ENCODE measurements at regions not wholly inside any gene's neighbourhood (a gene's known extent, or its start where the extent isn't known, plus 50 kb on each side); places are given as distances from the start of the nearest gene placed in this dataset.

- Histone ChIP-seq H4K91ac (replicated peaks; ENCODE audit: insufficient read length, low read length) (no peak overlapping the region), H2BK5ac (ENCODE audit: low read depth, low read length) (no peak overlapping the region), H2AK5ac (ENCODE audit: low read depth, low read length) (no peak overlapping the region), H2BK20ac (ENCODE audit: low read length) (no peak overlapping the region), H3K4me2 (ENCODE audit: insufficient read depth in 1 of 2, low read depth in 2 of 2, low read length in 2 of 2) (no peak overlapping the region), H3K79me2 (ENCODE audit: control insufficient read depth in 1 of 2, insufficient read depth in 2 of 2, low read length in 2 of 2) (no peaks in the 10 kb centered on the region), H3K4me1 (replicated peaks in 1 of 4; ENCODE audit: control insufficient read depth in 3 of 4, insufficient read depth in 4 of 4, low read length in 3 of 4) (no peaks in the 10 kb centered on the region), H3K79me1 (ENCODE audit: low read depth, low read length) (no peaks in the 10 kb centered on the region), H3K36me3 (ENCODE audit: control insufficient read depth in 2 of 4, insufficient read depth in 4 of 4, low read length in 3 of 4) (no peaks in the 10 kb centered on the region), H3K9me3 (ENCODE audit: insufficient read depth in 2 of 2, low read depth in 1 of 2, low read length in 1 of 2) (peaks cover 16 to 17% of the 10 kb centered on the region in 2 experiments), H2BK12ac (ENCODE audit: low read depth, low read length) (no peak overlapping the region), H4K5ac (ENCODE audit: insufficient read length, low read depth, low read length) (no peak overlapping the region), H3K56ac (replicated peaks; ENCODE audit: insufficient read length, low read depth, low read length) (no peak overlapping the region), H2BK15ac (ENCODE audit: low read length) (no peak overlapping the region), H4K8ac (ENCODE audit: extremely low read depth, insufficient read depth, low read length) (no peak overlapping the region), H2BK120ac (replicated peaks; ENCODE audit: low read depth, low read length) (no peak overlapping the region), H3K9ac (replicated peaks in 1 of 4; ENCODE audit: extremely low read depth in 1 of 4, low read depth in 3 of 4, low read length in 3 of 4) (no peak overlapping the region), H4K20me1 (replicated peaks in 1 of 2; ENCODE audit: control insufficient read depth in 1 of 2, insufficient read depth in 2 of 2, low read length in 2 of 2) (peaks cover 0 to 1% of the 10 kb centered on the region in 2 experiments), H3K18ac (ENCODE audit: extremely low read depth, low read length) (no peak overlapping the region), H2AFZ (ENCODE audit: low read length) (no peak overlapping the region), H3K14ac (ENCODE audit: insufficient read length) (no peak overlapping the region), H3K4ac (replicated peaks; ENCODE audit: insufficient read length, low read depth, low read length) (no peak overlapping the region), H3K27me3 (replicated peaks in 1 of 4; ENCODE audit: control insufficient read depth in 3 of 4, extremely low read depth in 1 of 4, insufficient read depth in 3 of 4, low read length in 3 of 4) (no peaks in the 10 kb centered on the region), H3K23me2 (ENCODE audit: low read depth, low read length) (peaks cover 5% of the 10 kb centered on the region; the same call in 1 of the 2 replicates), H3K4me3 (ENCODE audit: extremely low read depth in 1 of 4, insufficient read depth in 2 of 4, low read depth in 3 of 4, low read length in 4 of 4) (no peak overlapping the region), H3K23ac (ENCODE audit: insufficient read length) (no peak overlapping the region), H3K27ac (ENCODE audit: low read depth, low read length) (no peak overlapping the region)
- POLR2A ChIA-PET (ENCODE audit: partially characterized antibody): interaction anchor here (0.9 kb wide), 1 partner anchor 801 kb away, joined by 3 read pairs; no protein-coding TSS in a partner anchor
- FAIRE-seq (no peak), DNase-seq (ENCODE audit: low read depth in 1 of 2, low spot score in 2 of 2) (no peak)
- CTCF ChIA-PET (ENCODE audit: partially characterized antibody): interaction anchor here (0.6 to 1.9 kb wide), 19 partner anchors 11 to 741 kb away, joined by 3 to 5 read pairs (median 3); no protein-coding TSS in a partner anchor
- WGBS, 2 experiments (ENCODE audit: extremely low coverage in 1 of 2, insufficient coverage in 1 of 2, insufficient read length in 1 of 2, insufficient replicate concordance in 2 of 2, low coverage in 1 of 2, low lambda C conversion rate in 2 of 2, missing lambda C conversion rate in 1 of 2): 0% methylated on average over 1 of the region's 1 CpG; no CpG with 5 or more reads in 1 of the 2 experiments
- no peak for TF ChIP-seq TCF12 (IDR thresholded peaks at IDR 0.05; ENCODE audit: low read depth, low read length)
- no peak for TF ChIP-seq PHF8 (conservative IDR thresholded peaks at IDR 0.05; ENCODE audit: low read depth, low read length)
- no peak for TF ChIP-seq RBBP5 (IDR thresholded peaks at IDR 0.05; ENCODE audit: borderline replicate concordance, low read depth, low read length)
- no peak for TF ChIP-seq CBX5 (IDR thresholded peaks at IDR 0.05; ENCODE audit: low read depth, low read length)
- TF ChIP-seq POLR2A (IDR thresholded peaks at IDR 0.05; ENCODE audit: control extremely low read depth in 1 of 2, low read depth in 2 of 2, low read length in 2 of 2): no peak
- no peak for TF ChIP-seq KDM4A (IDR thresholded peaks at IDR 0.05; ENCODE audit: low read depth, low read length, severe bottlenecking)
These were observed 340.7 kb upstream of the CDH5 start for GRCh38 chr16:66025751-66026150.

Data from H1 (cell line).